ENCODE measurements at regions not wholly inside any gene's neighbourhood (a gene's known extent, or its start where the extent isn't known, plus 50 kb on each side); places are given as distances from the start of the nearest gene placed in this dataset.

- no peak for TF ChIP-seq CTCF (IDR thresholded peaks at IDR 0.05)
Observed at GRCh38 chr10:60508037-60508436, 118.4 kb upstream of the ANK3 start.

DNA sequence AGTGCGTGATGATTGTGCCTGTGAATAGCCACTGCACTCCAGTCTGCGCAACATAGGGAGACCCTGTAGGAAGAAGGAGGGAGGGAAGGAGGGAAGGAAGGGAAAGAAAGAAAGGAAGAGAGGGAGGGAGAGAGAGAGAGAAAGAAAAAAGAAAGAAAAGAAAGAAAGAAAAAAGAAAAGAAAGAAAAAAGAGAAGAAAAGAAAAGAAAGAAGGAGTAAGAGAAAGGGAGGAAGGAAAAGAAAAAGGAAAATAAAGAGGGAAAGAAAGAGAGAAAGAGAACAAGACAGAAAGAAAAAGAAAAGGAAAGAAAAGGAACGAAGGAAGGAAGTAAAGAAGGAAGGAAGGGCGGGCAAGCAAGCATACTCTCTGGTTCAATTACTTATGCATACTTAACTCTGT, 112.9 kb upstream of the ANK3 start:
- no peak for TF ChIP-seq CTCF (IDR thresholded peaks at IDR 0.05)

DNA sequence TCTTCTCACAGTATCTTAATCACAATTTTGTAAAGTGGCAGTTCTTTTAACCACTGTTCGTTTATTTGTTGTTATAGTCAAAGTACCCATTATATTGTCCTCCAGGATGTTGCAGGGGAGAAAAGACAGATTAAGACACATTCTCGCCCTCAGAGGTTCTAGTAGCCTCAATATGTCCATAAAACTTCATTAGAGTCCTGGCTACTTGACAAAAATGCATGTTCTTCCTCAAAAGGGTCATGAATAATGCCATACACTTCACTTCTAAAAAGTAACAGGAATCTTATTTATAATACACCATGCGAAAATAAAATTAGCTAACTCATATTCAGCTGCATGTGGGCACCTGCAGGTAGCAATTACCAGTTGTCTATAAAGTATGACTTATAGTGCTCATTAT, 109.3 kb upstream of the ANK3 start:
- no peak for TF ChIP-seq CTCF (IDR thresholded peaks at IDR 0.05)

GRCh38 chr10:60497364-60497763, 107.7 kb upstream of the ANK3 start:
- no peak for TF ChIP-seq CTCF (IDR thresholded peaks at IDR 0.05)

DNA sequence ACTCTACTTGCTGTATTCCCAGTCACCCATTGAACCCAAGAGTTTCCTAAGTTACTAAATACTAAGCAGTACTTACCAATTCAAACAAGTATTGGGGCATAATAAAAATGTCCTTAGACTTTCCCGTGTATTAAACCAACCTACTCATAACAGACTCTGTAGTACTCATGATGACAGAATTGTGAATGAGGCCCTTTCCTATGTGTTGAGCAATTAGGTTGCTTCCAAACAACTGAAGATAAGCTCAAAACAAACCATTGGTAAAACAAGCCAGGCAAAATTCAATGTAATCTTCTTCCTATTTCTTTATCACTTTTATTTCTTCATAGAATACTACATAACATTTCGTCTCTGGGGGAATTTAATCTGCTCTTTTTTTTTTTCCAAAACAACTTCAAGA, 106.5 kb upstream of the ANK3 start:
- TF ChIP-seq CTCF (IDR thresholded peaks at IDR 0.05) = no peak

- TF ChIP-seq CTCF (IDR thresholded peaks at IDR 0.05) = no peak
Observed at GRCh38 chr10:60495338-60496055, 105.8 kb upstream of the ANK3 start.

GRCh38 chr10:60494774-60495173, 105.1 kb upstream of the ANK3 start:
- TF ChIP-seq CTCF (IDR thresholded peaks at IDR 0.05) = no peak

DNA sequence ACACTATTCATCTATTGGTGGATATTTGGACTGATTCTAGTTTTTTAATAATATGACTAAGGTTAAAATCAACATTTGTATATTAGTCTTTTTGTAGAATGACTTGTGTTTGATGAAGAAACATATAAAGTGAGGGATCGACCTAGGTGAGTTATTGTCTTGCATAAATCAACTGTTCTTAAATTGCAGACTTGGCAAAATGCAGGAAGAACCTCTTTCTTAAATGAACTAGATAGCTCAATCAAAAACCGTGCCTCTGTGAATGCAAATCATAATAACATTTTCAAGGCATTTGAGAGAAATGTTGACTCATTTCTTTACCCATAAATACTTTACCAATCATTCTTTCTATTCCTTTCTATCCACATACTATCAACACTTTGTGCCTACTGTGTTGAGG, 101.5 kb upstream of the ANK3 start:
- no peak for TF ChIP-seq CTCF (IDR thresholded peaks at IDR 0.05)

Data from LNCAP (cell line).